ENCODE measurements at regions not wholly inside any gene's neighbourhood (a gene's known extent, or its start where the extent isn't known, plus 50 kb on each side); places are given as distances from the start of the nearest gene placed in this dataset.
"Not testable (repeated sequence)": the region's sequence is repeated elsewhere in the genome, so short reads cannot be mapped to it uniquely, and the experiment has no call there.

GRCh38 chr7:153701678-153702077 is 350.5 kb upstream of the DPP6 start (continued):
- TF ChIP-seq PATZ1 (CRISPR knock-in tag; IDR thresholded peaks at IDR 0.05; ENCODE audit: borderline replicate concordance) (no peak), ISL1 (CRISPR knock-in tag; IDR thresholded peaks at IDR 0.05) (no peak), ZNF8 (CRISPR knock-in tag; IDR thresholded peaks at IDR 0.05) (no peak)

- ATAC-seq: not testable (repeated sequence)
These were observed 328.3 kb upstream of the DPP6 start for GRCh38 chr7:153723892-153724291.

GRCh38 chr7:153731504-153731903 is 320.7 kb upstream of the DPP6 start:
- ATAC-seq: not testable (repeated sequence)

- not testable (repeated sequence) for ATAC-seq
These were observed 308.8 kb upstream of the DPP6 start for GRCh38 chr7:153743434-153743833.

- ATAC-seq: not testable (repeated sequence)
These were observed 304.2 kb upstream of the DPP6 start for GRCh38 chr7:153747969-153748368.

- ATAC-seq: not testable (repeated sequence)
These were observed 303.3 kb upstream of the DPP6 start for GRCh38 chr7:153748885-153749284.

GRCh38 chr7:153765869-153766268 is 286.3 kb upstream of the DPP6 start:
- not testable (repeated sequence) for ATAC-seq

- not testable (repeated sequence) for ATAC-seq
These were observed 285.3 kb upstream of the DPP6 start for GRCh38 chr7:153766926-153767325.

GRCh38 chr7:153772966-153773365 is 279.2 kb upstream of the DPP6 start:
- ATAC-seq: no peak
- TF ChIP-seq TSHZ2 (CRISPR knock-in tag; IDR thresholded peaks at IDR 0.05) (no peak), PATZ1 (CRISPR knock-in tag; IDR thresholded peaks at IDR 0.05; ENCODE audit: borderline replicate concordance) (no peak), CREB5 (CRISPR knock-in tag; IDR thresholded peaks at IDR 0.05; ENCODE audit: low read depth) (no peak), POU6F1 (CRISPR knock-in tag; IDR thresholded peaks at IDR 0.05; ENCODE audit: borderline replicate concordance, low read depth) (no peak), ZC3H10 (CRISPR knock-in tag; IDR thresholded peaks at IDR 0.05) (no peak), OSR1 (CRISPR knock-in tag; IDR thresholded peaks at IDR 0.05) (no peak), RARB (CRISPR knock-in tag; IDR thresholded peaks at IDR 0.05) (no peak), ZFP3 (CRISPR knock-in tag; IDR thresholded peaks at IDR 0.05) (no peak), TCF4 (CRISPR knock-in tag; IDR thresholded peaks at IDR 0.05; ENCODE audit: borderline replicate concordance) (no peak)

- ATAC-seq: not testable (repeated sequence)
These were observed 275.3 kb upstream of the DPP6 start for GRCh38 chr7:153776940-153777339.

- not testable (repeated sequence) for ATAC-seq
These were observed 254.8 kb upstream of the DPP6 start for GRCh38 chr7:153797363-153797762.

All from SK-N-SH treated with all-trans-retinoic acid at 6 μM for 48 hours (cell line).